GM12878 (cell line): ENCODE measurements at regions not wholly inside any gene's neighbourhood (a gene's known extent, or its start where the extent isn't known, plus 50 kb on each side); places are given as distances from the start of the nearest gene placed in this dataset.

Experiments
- ATAC-seq: fragments of 200-7000 bp; cut with Tn5 transposase; 3 replicates; pipeline ENCODE4 v1.9.1; 2020; ENCODE audit warnings: mild to moderate bottlenecking, moderate library complexity
- BruUV-seq: library from RNA; stranded (reverse); fragments of 400-500 nt; replicated peaks from 2 replicates; lab custom pipeline; 2021; lab: Mats Ljungman, UMichigan
- CTCF ChIA-PET: fragments of 300-600 bp; sonication (Branson Sonifier 250); formaldehyde crosslinking; extraction: SDS; loops from one replicate; lab custom pipeline; 2021; ENCODE audit warnings: inconsistent platforms; lab: Yijun Ruan, JAX
- POLR2A ChIA-PET: fragments of 350-600 bp; formaldehyde crosslinking; extraction: SDS; loops from one replicate; lab custom pipeline; 2021; ENCODE audit warnings: inconsistent platforms; lab: Charles Lee
- RAD21 ChIA-PET: fragments of 300-600 bp; sonication (Branson Sonifier 250); formaldehyde crosslinking; loops from one replicate; lab custom pipeline; 2023; ENCODE audit warnings: antibody characterized with exemption; ENCODE audit not compliant: unreplicated experiment; lab: Charles Lee
- SMC1A ChIA-PET: fragments of 300-600 bp; sonication (Branson Sonifier 250); formaldehyde crosslinking; loops from one replicate; lab custom pipeline; 2023; ENCODE audit not compliant: unreplicated experiment, uncharacterized antibody; lab: Charles Lee
- DNase-seq: peaks from one replicate; pipeline ENCODE4 v3.0.0-alpha.2; 2011; ENCODE audit warnings: low read depth, low spot score
- FAIRE-seq: peaks from 3 replicates; lab custom pipeline; 2011; peaks lifted over from hg19 to GRCh38; lab: Jason Lieb, UNC
- H2AFZ ChIP-seq: 2 replicates; pipeline ENCODE4 v1.6.0; 2011; ENCODE audit warnings: low read depth, low read length, control low read depth; ENCODE audit not compliant: control insufficient read depth
- H3K27ac ChIP-seq: 2 replicates; pipeline ENCODE4 v1.5.1; 2011; ENCODE audit warnings: control low read depth; ENCODE audit not compliant: control insufficient read depth, insufficient read depth
- H3K27me3 ChIP-seq, 2 experiments: replicated peaks in 1 of 2; 2 replicates each; pipeline versions ENCODE4 v1.6.0 to v1.6.1; 2011; ENCODE audit warnings: low read length in 1 of 2; ENCODE audit not compliant: control insufficient read depth in 2 of 2, insufficient read depth in 2 of 2
- H3K36me3 ChIP-seq, 2 experiments: 2 replicates each; pipeline ENCODE4 v1.5.1; 2011; ENCODE audit warnings: low read length in 1 of 2; ENCODE audit not compliant: control insufficient read depth in 2 of 2, insufficient read depth in 2 of 2
- H3K4me1 ChIP-seq: 2 replicates; pipeline ENCODE4 v1.6.1; 2011; ENCODE audit warnings: mild to moderate bottlenecking, low read length, moderate library complexity, mixed read lengths; ENCODE audit not compliant: control insufficient read depth, insufficient read depth
- H3K4me2 ChIP-seq: 2 replicates; pipeline ENCODE4 v1.6.0; 2011; ENCODE audit warnings: control low read depth; ENCODE audit not compliant: control insufficient read depth, insufficient read depth
- H3K4me3 ChIP-seq: fragments of 200-600 bp; sonication (generic); 2 replicates; pipeline ENCODE4 v1.5.1; 2016
- H3K79me2 ChIP-seq: 2 replicates; pipeline ENCODE4 v1.6.0; 2011; ENCODE audit warnings: low read length; ENCODE audit not compliant: control insufficient read depth, insufficient read depth
- H3K9ac ChIP-seq: 2 replicates; pipeline ENCODE4 v1.8.0; 2011; ENCODE audit warnings: low read length, control low read depth, mixed read lengths; ENCODE audit not compliant: control insufficient read depth, insufficient read depth
- H3K9me3 ChIP-seq: replicated peaks from 3 replicates; pipeline ENCODE4 v1.5.1; 2011; ENCODE audit warnings: mild to moderate bottlenecking, low read length; ENCODE audit not compliant: control insufficient read depth, insufficient read depth
- H4K20me1 ChIP-seq: 2 replicates; pipeline ENCODE4 v1.6.0; 2011; ENCODE audit not compliant: control insufficient read depth, insufficient read depth
- BHLHE40 ChIP-seq, 2 experiments: fragments of 450-650 bp in 1 of 2; IDR thresholded peaks; 2 replicates each; pipeline ENCODE4 v1.6.1; 2011 to 2017; ENCODE audit warnings: low read depth in 2 of 2, borderline replicate concordance in 1 of 2, improper control_type of control experiment in 1 of 2, low read length in 1 of 2, mild to moderate bottlenecking in 1 of 2
- SP1 ChIP-seq: IDR thresholded peaks from one replicate; pipeline ENCODE4 v1.6.1; 2011; ENCODE audit warnings: low read depth, low read length
- WGBS: methylation state at CpG from one replicate; pipeline ENCODE4 v1.1.6; 2016; ENCODE audit warnings: low lambda C conversion rate; ENCODE audit not compliant: insufficient replicate concordance, insufficient coverage; ENCODE audit errors: missing lambda C conversion rate; 5-methylcytosine and 5-hydroxymethylcytosine counted together
- in situ Hi-C: fragments of 300-500 bp; cut with MboI; formaldehyde crosslinking; loops from 9 replicates; pipeline ENCODE4 v1.14.3; 2018; ENCODE audit warnings: mixed read lengths
- intact Hi-C: fragments of 100-400 bp; cut with micrococcal nuclease; formaldehyde crosslinking; loops from one replicate; pipeline ENCODE4 v1.14.2; 2022; ENCODE audit not compliant: unreplicated experiment
- TF ChIP-seq, protein P1 (sequence below): IDR thresholded peaks from 2 replicates; pipeline ENCODE4 v1.6.1; 2012; ENCODE audit warnings: mild to moderate bottlenecking, low read depth, low read length

DNA sequence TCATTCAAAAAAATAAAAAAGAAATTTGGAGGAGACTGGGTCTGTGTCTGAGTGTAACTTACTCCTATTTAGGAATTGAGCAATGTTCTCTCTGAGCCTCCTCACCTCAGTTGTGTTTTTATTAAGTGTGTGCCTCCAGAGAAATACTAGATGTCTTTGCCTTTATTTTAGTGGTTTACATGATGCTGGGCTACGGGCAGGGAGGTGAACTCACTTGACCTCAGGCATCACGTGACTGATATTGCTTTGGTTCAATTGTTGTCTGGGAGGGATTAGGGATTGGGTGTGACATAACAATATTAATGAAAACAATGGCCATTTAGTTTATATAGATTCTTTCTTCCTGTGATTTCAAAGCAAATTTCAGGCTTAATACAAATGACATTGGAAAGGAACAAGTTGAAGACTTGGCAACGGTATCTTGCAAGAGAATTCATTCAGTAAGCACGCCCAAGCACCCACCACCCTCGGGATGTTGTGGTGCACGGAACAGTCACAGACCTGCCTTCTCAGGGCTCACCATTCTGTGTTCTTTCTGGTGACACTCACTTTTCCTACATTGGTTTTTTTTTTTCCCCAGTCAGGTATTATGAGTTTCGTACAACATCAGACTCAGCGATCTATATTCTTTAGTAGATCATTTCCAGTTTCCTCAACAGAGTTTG, 77.5 kb downstream of the BMP4 start:
- Histone ChIP-seq H3K4me1 (peaks cover 11% of the 10 kb centered on the region; the same call in 1 of the 2 replicates), H3K4me3 (no peak overlapping the region), H4K20me1 (no peaks in the 10 kb centered on the region), H3K36me3 (no peaks in the 10 kb centered on the region), H3K27me3 (no peaks in the 10 kb centered on the region), H3K27ac (peak overlapping the region; percentile 34; the same call in 1 of the 2 replicates), H2AFZ (no peak overlapping the region), H3K4me2 (no peak overlapping the region), H3K9me3 (no peaks in the 10 kb centered on the region; the same call in 2 of the 3 replicates), H3K79me2 (no peaks in the 10 kb centered on the region), H3K9ac (no peak overlapping the region)
- WGBS = 40% methylated on average over 8 of the region's 8 CpGs
- SMC1A ChIA-PET = no interaction called here
- RAD21 ChIA-PET = no interaction called here
- POLR2A ChIA-PET = no interaction called here
- in situ Hi-C loops (no loop called here), intact Hi-C loops (no loop called here)
- FAIRE-seq (no peak), ATAC-seq (no peak), DNase-seq (no peak)
- CTCF ChIA-PET = no interaction called here
- no peak for TF ChIP-seq BHLHE40 (IDR thresholded peaks at IDR 0.05; ENCODE audit: borderline replicate concordance in 1 of 2, low read depth in 2 of 2, low read length in 1 of 2)
- TF ChIP-seq, protein P1, sequence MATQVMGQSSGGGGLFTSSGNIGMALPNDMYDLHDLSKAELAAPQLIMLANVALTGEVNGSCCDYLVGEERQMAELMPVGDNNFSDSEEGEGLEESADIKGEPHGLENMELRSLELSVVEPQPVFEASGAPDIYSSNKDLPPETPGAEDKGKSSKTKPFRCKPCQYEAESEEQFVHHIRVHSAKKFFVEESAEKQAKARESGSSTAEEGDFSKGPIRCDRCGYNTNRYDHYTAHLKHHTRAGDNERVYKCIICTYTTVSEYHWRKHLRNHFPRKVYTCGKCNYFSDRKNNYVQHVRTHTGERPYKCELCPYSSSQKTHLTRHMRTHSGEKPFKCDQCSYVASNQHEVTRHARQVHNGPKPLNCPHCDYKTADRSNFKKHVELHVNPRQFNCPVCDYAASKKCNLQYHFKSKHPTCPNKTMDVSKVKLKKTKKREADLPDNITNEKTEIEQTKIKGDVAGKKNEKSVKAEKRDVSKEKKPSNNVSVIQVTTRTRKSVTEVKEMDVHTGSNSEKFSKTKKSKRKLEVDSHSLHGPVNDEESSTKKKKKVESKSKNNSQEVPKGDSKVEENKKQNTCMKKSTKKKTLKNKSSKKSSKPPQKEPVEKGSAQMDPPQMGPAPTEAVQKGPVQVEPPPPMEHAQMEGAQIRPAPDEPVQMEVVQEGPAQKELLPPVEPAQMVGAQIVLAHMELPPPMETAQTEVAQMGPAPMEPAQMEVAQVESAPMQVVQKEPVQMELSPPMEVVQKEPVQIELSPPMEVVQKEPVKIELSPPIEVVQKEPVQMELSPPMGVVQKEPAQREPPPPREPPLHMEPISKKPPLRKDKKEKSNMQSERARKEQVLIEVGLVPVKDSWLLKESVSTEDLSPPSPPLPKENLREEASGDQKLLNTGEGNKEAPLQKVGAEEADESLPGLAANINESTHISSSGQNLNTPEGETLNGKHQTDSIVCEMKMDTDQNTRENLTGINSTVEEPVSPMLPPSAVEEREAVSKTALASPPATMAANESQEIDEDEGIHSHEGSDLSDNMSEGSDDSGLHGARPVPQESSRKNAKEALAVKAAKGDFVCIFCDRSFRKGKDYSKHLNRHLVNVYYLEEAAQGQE = no peak
- no peak for TF ChIP-seq SP1
- BruUV-seq = no TSS peak
